GM23338 (cell line): ENCODE measurements at regions not wholly inside any gene's neighbourhood (a gene's known extent, or its start where the extent isn't known, plus 50 kb on each side); places are given as distances from the start of the nearest gene placed in this dataset.

Experiments used
- ATAC-seq: fragments of 200-7000 bp; cut with Tn5 transposase; 3 replicates; pipeline ENCODE4 v1.9.1; 2020
- DNase-seq: peaks from one replicate; pipeline ENCODE4 v3.0.0-alpha.2; 2015; ENCODE audit warnings: low spot score
- H2AFZ ChIP-seq: fragments of 200-600 bp; sonication (generic); 2 replicates; pipeline ENCODE4 v1.8.0; 2016; ENCODE audit warnings: antibody characterized with exemption, mild to moderate bottlenecking, moderate library complexity
- H3F3A ChIP-seq: fragments of 200-600 bp; sonication (generic); replicated peaks from 2 replicates; pipeline ENCODE4 v1.8.0; 2017; ENCODE audit warnings: antibody characterized with exemption, mixed run types, low read depth
- H3K27ac ChIP-seq: fragments of 200-600 bp; sonication (generic); 2 replicates; pipeline ENCODE4 v1.6.1; 2016; ENCODE audit warnings: low read depth
- H3K27me3 ChIP-seq: fragments of 200-600 bp; sonication (generic); 2 replicates; pipeline ENCODE4 v1.8.0; 2016; ENCODE audit warnings: mild to moderate bottlenecking, mixed run types, moderate library complexity; ENCODE audit not compliant: insufficient read depth
- H3K36me3 ChIP-seq: fragments of 200-600 bp; sonication (generic); 2 replicates; pipeline ENCODE4 v1.8.0; 2016; ENCODE audit warnings: mild to moderate bottlenecking; ENCODE audit not compliant: insufficient read depth
- H3K4me1 ChIP-seq: fragments of 200-600 bp; sonication (generic); 2 replicates; pipeline ENCODE4 v1.8.0; 2016; ENCODE audit warnings: mild to moderate bottlenecking, moderate library complexity; ENCODE audit not compliant: insufficient read depth
- H3K4me2 ChIP-seq: fragments of 200-600 bp; sonication (generic); 2 replicates; pipeline ENCODE4 v1.7.1; 2017; ENCODE audit warnings: mixed run types
- H3K4me3 ChIP-seq: fragments of 200-600 bp; sonication (generic); 2 replicates; pipeline ENCODE4 v1.6.1; 2016; ENCODE audit warnings: mixed run types
- H3K79me2 ChIP-seq: fragments of 200-600 bp; sonication (generic); replicated peaks from 2 replicates; pipeline ENCODE4 v1.8.0; 2017; ENCODE audit warnings: mild to moderate bottlenecking; ENCODE audit not compliant: insufficient read depth
- H3K9me2 ChIP-seq: fragments of 200-600 bp; sonication (generic); 2 replicates; pipeline ENCODE4 v1.8.0; 2017; ENCODE audit not compliant: insufficient read depth
- H4K20me1 ChIP-seq: fragments of 200-600 bp; sonication (generic); replicated peaks from 2 replicates; pipeline ENCODE4 v1.8.0; 2017; ENCODE audit warnings: mild to moderate bottlenecking; ENCODE audit not compliant: insufficient read depth
- H3K27ac Mint-ChIP-seq: 2 replicates; pipeline ENCODE4 v1.8.0; 2020; ENCODE audit warnings: inconsistent platforms, mild to moderate bottlenecking, moderate library complexity, mixed read lengths
- H3K27me3 Mint-ChIP-seq: 3 replicates; pipeline ENCODE4 v1.8.0; 2022; ENCODE audit warnings: low read depth, mild to moderate bottlenecking, moderate library complexity, mixed read lengths, inconsistent platforms; ENCODE audit not compliant: insufficient read depth, poor library complexity
- H3K36me3 Mint-ChIP-seq: 3 replicates; pipeline ENCODE4 v1.8.0; 2021; ENCODE audit warnings: low read depth, mild to moderate bottlenecking, inconsistent platforms, moderate library complexity, mixed read lengths
- H3K4me1 Mint-ChIP-seq: 3 replicates; pipeline ENCODE4 v1.8.0; 2020; ENCODE audit warnings: mild to moderate bottlenecking, inconsistent platforms, mixed read lengths
- H3K4me3 Mint-ChIP-seq: 3 replicates; pipeline ENCODE4 v1.8.0; 2021; ENCODE audit warnings: moderate library complexity, mild to moderate bottlenecking, inconsistent platforms, mixed read lengths
- H3K9me3 Mint-ChIP-seq: 3 replicates; pipeline ENCODE4 v1.8.0; 2020; ENCODE audit warnings: moderate library complexity, mild to moderate bottlenecking, inconsistent platforms, mixed read lengths
- CREB1 ChIP-seq: fragments of 250-450 bp; sonication (Bioruptor Pico); IDR thresholded peaks from 2 replicates; pipeline ENCODE4 v1.5.0; 2020; ENCODE audit warnings: low read depth, mild to moderate bottlenecking, moderate library complexity
- EZH2 ChIP-seq: fragments of 200-600 bp; sonication (generic); IDR thresholded peaks from one replicate; pipeline ENCODE4 v1.8.0; 2017; ENCODE audit warnings: antibody characterized with exemption, mild to moderate bottlenecking, low read depth; ENCODE audit not compliant: unreplicated experiment
- EZH2phosphoT487 ChIP-seq: fragments of 200-600 bp; sonication (generic); IDR thresholded peaks from one replicate; pipeline ENCODE4 v1.8.1; 2018; ENCODE audit warnings: antibody characterized with exemption; ENCODE audit not compliant: unreplicated experiment
- JUNB ChIP-seq: IDR thresholded peaks from one replicate; pipeline ENCODE4 v1.6.1; 2016; ENCODE audit warnings: antibody characterized with exemption; ENCODE audit not compliant: unreplicated experiment
- NANOG ChIP-seq: IDR thresholded peaks from 2 replicates; pipeline ENCODE4 v1.6.1; 2016; ENCODE audit warnings: antibody characterized with exemption, borderline replicate concordance
- POLR2AphosphoS5 ChIP-seq: IDR thresholded peaks from 2 replicates; pipeline ENCODE4 v1.6.1; 2016; ENCODE audit warnings: antibody characterized with exemption, low read depth
- STAT1 ChIP-seq: IDR thresholded peaks from one replicate; pipeline ENCODE4 v1.6.1; 2016; ENCODE audit warnings: antibody characterized with exemption; ENCODE audit not compliant: unreplicated experiment
- ZNF114 ChIP-seq: fragments of 250-450 bp; sonication (Bioruptor Pico); IDR thresholded peaks from 2 replicates; pipeline ENCODE4 v1.5.0; 2020; ENCODE audit warnings: mild to moderate bottlenecking, moderate library complexity
- ZNF331 ChIP-seq: fragments of 250-450 bp; sonication (Bioruptor Pico); IDR thresholded peaks from 2 replicates; pipeline ENCODE4 v1.5.0; 2020; ENCODE audit warnings: low read depth, mild to moderate bottlenecking, moderate library complexity
- TF ChIP-seq, protein P1 (sequence below): IDR thresholded peaks from 2 replicates; pipeline ENCODE4 v1.6.1; 2016; ENCODE audit warnings: antibody characterized with exemption
- TF ChIP-seq, protein P2 (sequence below), 2 experiments: fragments of 200-600 bp in 1 of 2; sonication (generic) in 1 of 2; conservative IDR thresholded peaks; 2 replicates each; pipeline versions ENCODE4 v1.5.1 to v1.6.1; 2016 to 2017; ENCODE audit warnings: antibody characterized with exemption in 2 of 2, low read depth in 2 of 2, mild to moderate bottlenecking in 2 of 2, moderate library complexity in 1 of 2
- TF ChIP-seq, protein P3 (sequence below): IDR thresholded peaks from one replicate; pipeline ENCODE4 v1.6.1; 2018; ENCODE audit warnings: antibody characterized with exemption; ENCODE audit not compliant: unreplicated experiment
- TF ChIP-seq, protein P4 (sequence below): fragments of 250-450 bp; sonication (Bioruptor Pico); IDR thresholded peaks from 2 replicates; pipeline ENCODE4 v1.5.0; 2020; ENCODE audit warnings: mild to moderate bottlenecking, moderate library complexity

DNA sequence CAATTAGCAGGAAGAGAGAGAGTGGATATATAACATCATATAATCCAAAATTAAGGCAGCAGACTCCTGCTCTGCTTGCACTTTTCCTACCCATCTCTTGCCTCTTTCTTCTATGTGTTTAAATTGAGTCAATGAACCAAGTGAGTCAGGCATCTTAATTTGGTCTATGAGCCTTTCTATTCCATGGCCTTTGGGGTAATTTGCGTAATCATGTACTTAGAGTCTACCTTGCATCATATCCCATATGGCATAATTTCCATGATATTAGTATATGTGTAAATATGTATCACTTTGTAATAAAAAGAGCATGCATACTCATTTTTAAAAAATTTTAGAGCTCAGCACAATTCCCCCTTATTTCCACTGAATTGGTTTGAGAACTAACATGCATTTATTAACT, 555.2 kb downstream of the STK39 start:
- H3K9me2 ChIP-seq, result no peaks in the 10 kb centered on the region
- TF ChIP-seq, protein P1, sequence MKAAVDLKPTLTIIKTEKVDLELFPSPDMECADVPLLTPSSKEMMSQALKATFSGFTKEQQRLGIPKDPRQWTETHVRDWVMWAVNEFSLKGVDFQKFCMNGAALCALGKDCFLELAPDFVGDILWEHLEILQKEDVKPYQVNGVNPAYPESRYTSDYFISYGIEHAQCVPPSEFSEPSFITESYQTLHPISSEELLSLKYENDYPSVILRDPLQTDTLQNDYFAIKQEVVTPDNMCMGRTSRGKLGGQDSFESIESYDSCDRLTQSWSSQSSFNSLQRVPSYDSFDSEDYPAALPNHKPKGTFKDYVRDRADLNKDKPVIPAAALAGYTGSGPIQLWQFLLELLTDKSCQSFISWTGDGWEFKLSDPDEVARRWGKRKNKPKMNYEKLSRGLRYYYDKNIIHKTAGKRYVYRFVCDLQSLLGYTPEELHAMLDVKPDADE, result no peak
- no peak for TF ChIP-seq CREB1 (CRISPR knock-in tag)
- TF ChIP-seq NANOG, result no peak
- no peak for TF ChIP-seq EZH2
- no peak for TF ChIP-seq ZNF114 (CRISPR knock-in tag)
- TF ChIP-seq, protein P2, sequence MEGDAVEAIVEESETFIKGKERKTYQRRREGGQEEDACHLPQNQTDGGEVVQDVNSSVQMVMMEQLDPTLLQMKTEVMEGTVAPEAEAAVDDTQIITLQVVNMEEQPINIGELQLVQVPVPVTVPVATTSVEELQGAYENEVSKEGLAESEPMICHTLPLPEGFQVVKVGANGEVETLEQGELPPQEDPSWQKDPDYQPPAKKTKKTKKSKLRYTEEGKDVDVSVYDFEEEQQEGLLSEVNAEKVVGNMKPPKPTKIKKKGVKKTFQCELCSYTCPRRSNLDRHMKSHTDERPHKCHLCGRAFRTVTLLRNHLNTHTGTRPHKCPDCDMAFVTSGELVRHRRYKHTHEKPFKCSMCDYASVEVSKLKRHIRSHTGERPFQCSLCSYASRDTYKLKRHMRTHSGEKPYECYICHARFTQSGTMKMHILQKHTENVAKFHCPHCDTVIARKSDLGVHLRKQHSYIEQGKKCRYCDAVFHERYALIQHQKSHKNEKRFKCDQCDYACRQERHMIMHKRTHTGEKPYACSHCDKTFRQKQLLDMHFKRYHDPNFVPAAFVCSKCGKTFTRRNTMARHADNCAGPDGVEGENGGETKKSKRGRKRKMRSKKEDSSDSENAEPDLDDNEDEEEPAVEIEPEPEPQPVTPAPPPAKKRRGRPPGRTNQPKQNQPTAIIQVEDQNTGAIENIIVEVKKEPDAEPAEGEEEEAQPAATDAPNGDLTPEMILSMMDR (conservative IDR thresholded peaks at IDR 0.05; ENCODE audit: low read depth in 2 of 2), result no peak
- no peak for TF ChIP-seq JUNB
- TF ChIP-seq EZH2phosphoT487, result no peak
- no peak for TF ChIP-seq POLR2AphosphoS5
- TF ChIP-seq STAT1, result no peak
- TF ChIP-seq, protein P3, sequence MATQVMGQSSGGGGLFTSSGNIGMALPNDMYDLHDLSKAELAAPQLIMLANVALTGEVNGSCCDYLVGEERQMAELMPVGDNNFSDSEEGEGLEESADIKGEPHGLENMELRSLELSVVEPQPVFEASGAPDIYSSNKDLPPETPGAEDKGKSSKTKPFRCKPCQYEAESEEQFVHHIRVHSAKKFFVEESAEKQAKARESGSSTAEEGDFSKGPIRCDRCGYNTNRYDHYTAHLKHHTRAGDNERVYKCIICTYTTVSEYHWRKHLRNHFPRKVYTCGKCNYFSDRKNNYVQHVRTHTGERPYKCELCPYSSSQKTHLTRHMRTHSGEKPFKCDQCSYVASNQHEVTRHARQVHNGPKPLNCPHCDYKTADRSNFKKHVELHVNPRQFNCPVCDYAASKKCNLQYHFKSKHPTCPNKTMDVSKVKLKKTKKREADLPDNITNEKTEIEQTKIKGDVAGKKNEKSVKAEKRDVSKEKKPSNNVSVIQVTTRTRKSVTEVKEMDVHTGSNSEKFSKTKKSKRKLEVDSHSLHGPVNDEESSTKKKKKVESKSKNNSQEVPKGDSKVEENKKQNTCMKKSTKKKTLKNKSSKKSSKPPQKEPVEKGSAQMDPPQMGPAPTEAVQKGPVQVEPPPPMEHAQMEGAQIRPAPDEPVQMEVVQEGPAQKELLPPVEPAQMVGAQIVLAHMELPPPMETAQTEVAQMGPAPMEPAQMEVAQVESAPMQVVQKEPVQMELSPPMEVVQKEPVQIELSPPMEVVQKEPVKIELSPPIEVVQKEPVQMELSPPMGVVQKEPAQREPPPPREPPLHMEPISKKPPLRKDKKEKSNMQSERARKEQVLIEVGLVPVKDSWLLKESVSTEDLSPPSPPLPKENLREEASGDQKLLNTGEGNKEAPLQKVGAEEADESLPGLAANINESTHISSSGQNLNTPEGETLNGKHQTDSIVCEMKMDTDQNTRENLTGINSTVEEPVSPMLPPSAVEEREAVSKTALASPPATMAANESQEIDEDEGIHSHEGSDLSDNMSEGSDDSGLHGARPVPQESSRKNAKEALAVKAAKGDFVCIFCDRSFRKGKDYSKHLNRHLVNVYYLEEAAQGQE, result no peak
- TF ChIP-seq ZNF331 (CRISPR knock-in tag), result no peak
- TF ChIP-seq, protein P4, sequence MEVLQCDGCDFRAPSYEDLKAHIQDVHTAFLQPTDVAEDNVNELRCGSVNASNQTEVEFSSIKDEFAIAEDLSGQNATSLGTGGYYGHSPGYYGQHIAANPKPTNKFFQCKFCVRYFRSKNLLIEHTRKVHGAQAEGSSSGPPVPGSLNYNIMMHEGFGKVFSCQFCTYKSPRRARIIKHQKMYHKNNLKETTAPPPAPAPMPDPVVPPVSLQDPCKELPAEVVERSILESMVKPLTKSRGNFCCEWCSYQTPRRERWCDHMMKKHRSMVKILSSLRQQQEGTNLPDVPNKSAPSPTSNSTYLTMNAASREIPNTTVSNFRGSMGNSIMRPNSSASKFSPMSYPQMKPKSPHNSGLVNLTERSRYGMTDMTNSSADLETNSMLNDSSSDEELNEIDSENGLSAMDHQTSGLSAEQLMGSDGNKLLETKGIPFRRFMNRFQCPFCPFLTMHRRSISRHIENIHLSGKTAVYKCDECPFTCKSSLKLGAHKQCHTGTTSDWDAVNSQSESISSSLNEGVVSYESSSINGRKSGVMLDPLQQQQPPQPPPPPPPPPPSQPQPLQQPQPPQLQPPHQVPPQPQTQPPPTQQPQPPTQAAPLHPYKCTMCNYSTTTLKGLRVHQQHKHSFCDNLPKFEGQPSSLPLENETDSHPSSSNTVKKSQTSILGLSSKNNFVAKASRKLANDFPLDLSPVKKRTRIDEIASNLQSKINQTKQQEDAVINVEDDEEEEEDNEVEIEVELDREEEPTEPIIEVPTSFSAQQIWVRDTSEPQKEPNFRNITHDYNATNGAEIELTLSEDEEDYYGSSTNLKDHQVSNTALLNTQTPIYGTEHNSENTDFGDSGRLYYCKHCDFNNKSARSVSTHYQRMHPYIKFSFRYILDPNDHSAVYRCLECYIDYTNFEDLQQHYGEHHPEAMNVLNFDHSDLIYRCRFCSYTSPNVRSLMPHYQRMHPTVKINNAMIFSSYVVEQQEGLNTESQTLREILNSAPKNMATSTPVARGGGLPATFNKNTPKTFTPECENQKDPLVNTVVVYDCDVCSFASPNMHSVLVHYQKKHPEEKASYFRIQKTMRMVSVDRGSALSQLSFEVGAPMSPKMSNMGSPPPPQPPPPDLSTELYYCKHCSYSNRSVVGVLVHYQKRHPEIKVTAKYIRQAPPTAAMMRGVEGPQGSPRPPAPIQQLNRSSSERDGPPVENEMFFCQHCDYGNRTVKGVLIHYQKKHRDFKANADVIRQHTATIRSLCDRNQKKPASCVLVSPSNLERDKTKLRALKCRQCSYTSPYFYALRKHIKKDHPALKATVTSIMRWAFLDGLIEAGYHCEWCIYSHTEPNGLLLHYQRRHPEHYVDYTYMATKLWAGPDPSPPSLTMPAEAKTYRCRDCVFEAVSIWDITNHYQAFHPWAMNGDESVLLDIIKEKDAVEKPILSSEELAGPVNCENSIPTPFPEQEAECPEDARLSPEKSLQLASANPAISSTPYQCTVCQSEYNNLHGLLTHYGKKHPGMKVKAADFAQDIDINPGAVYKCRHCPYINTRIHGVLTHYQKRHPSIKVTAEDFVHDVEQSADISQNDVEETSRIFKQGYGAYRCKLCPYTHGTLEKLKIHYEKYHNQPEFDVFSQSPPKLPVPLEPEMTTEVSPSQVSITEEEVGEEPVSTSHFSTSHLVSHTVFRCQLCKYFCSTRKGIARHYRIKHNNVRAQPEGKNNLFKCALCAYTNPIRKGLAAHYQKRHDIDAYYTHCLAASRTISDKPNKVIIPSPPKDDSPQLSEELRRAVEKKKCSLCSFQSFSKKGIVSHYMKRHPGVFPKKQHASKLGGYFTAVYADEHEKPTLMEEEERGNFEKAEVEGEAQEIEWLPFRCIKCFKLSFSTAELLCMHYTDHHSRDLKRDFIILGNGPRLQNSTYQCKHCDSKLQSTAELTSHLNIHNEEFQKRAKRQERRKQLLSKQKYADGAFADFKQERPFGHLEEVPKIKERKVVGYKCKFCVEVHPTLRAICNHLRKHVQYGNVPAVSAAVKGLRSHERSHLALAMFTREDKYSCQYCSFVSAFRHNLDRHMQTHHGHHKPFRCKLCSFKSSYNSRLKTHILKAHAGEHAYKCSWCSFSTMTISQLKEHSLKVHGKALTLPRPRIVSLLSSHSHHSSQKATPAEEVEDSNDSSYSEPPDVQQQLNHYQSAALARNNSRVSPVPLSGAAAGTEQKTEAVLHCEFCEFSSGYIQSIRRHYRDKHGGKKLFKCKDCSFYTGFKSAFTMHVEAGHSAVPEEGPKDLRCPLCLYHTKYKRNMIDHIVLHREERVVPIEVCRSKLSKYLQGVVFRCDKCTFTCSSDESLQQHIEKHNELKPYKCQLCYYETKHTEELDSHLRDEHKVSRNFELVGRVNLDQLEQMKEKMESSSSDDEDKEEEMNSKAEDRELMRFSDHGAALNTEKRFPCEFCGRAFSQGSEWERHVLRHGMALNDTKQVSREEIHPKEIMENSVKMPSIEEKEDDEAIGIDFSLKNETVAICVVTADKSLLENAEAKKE (CRISPR knock-in tag), result no peak
- H3K4me2 ChIP-seq, result no peak overlapping the region
- H3F3A ChIP-seq, result 0 out of 2 replicates have a peak, but pooled peaks cover 7% of the 10 kb centered on the region
- ATAC-seq (no peak), DNase-seq (no peak)
- H3K4me3 ChIP-seq, result no peak overlapping the region
- H3K27ac ChIP-seq, result no peak overlapping the region
- Mint-ChIP-seq H3K27me3 (no peaks in the 10 kb centered on the region), H3K36me3 (peaks cover 10% of the 10 kb centered on the region; the same call in 2 of the 3 replicates), H3K27ac (no peak overlapping the region), H3K4me1 (peaks cover 22% of the 10 kb centered on the region), H3K4me3 (no peak overlapping the region), H3K9me3 (peaks cover 4% of the 10 kb centered on the region; the same call in 1 of the 3 replicates)
- H3K4me1 ChIP-seq, result peaks cover 10% of the 10 kb centered on the region
- H4K20me1 ChIP-seq, result no peaks in the 10 kb centered on the region
- H3K36me3 ChIP-seq, result no peaks in the 10 kb centered on the region
- H2AFZ ChIP-seq, result no peak overlapping the region
- no peaks in the 10 kb centered on the region for H3K27me3 ChIP-seq
- no peaks in the 10 kb centered on the region for H3K79me2 ChIP-seq
